GM12891 (cell line): ENCODE measurements at regions not wholly inside any gene's neighbourhood (a gene's known extent, or its start where the extent isn't known, plus 50 kb on each side); places are given as distances from the start of the nearest gene placed in this dataset.

Experiments used
- PAX5 ChIP-seq: IDR thresholded peaks from 2 replicates; pipeline ENCODE4 v1.6.1; 2011; ENCODE audit warnings: low read length, moderate library complexity, mild to moderate bottlenecking; ENCODE audit not compliant: insufficient read depth, severe bottlenecking
- POLR2A ChIP-seq: IDR thresholded peaks from 2 replicates; pipeline ENCODE4 v1.6.1; 2011; ENCODE audit warnings: low read depth, low read length, control low read depth
- POLR2AphosphoS5 ChIP-seq: IDR thresholded peaks from 2 replicates; pipeline ENCODE4 v1.6.1; 2011; ENCODE audit warnings: low read depth, low read length, control low read depth
- TAF1 ChIP-seq: IDR thresholded peaks from 2 replicates; pipeline ENCODE4 v1.6.1; 2011; ENCODE audit warnings: low read depth, low read length, control low read depth

DNA sequence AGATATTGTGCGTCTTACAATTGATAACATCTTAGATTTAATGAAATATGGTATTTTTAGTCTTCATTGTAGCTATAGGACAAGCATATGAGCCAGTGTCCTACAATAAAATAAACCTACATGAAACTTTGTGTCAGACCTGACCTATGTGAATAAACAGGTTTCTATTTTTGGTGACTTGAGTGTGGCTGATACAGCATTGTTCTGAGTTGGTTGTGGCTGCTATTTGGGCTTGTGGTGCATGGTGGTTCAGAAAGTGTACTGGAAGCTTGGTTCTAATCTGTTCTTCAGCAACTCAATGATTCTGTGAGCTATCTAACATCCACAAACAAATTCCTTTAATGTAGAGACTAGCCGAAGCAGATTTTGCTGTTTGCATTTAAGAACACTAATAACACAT lies 64.9 kb upstream of the MAP2 start:
- TF ChIP-seq POLR2AphosphoS5 = no peak
- TF ChIP-seq POLR2A = no peak
- no peak for TF ChIP-seq TAF1
- TF ChIP-seq PAX5 = no peak
